ENCODE measurements at regions not wholly inside any gene's neighbourhood (a gene's known extent, or its start where the extent isn't known, plus 50 kb on each side); places are given as distances from the start of the nearest gene placed in this dataset.

- TF ChIP-seq CTCF (conservative IDR thresholded peaks at IDR 0.05): no peak
- no peaks in the 10 kb centered on the region for H3K9me3 Mint-ChIP-seq
- peaks cover 4% of the 10 kb centered on the region for H3K4me1 Mint-ChIP-seq
- H3K27ac Mint-ChIP-seq (ENCODE audit: unreplicated experiment): no peak overlapping the region
- no peaks in the 10 kb centered on the region for H3K36me3 Mint-ChIP-seq (ENCODE audit: low read depth)
- H3K4me3 Mint-ChIP-seq: no peak overlapping the region
- peaks cover 6% of the 10 kb centered on the region for H3K27me3 Mint-ChIP-seq (ENCODE audit: low read depth)
- no peak for DNase-seq (ENCODE audit: low read depth, low spot score)
Measured at GRCh38 chr2:219719521-219719920, 92.1 kb downstream of the SLC4A3 start.

GRCh38 chr2:219720956-219721355 is 93.5 kb downstream of the SLC4A3 start:
- no peak overlapping the region for H3K4me3 Mint-ChIP-seq
- DNase-seq (ENCODE audit: low read depth, low spot score): no peak

GRCh38 chr2:219722276-219722879 is 94.9 kb downstream of the SLC4A3 start:
- no peaks in the 10 kb centered on the region for H3K9me3 Mint-ChIP-seq
- no peak for TF ChIP-seq CTCF (conservative IDR thresholded peaks at IDR 0.05)
- no peak for DNase-seq (ENCODE audit: low read depth, low spot score)
- peaks cover 7% of the 10 kb centered on the region for H3K4me1 Mint-ChIP-seq
- H3K27me3 Mint-ChIP-seq (ENCODE audit: low read depth): no peaks in the 10 kb centered on the region
- no peak overlapping the region for H3K4me3 Mint-ChIP-seq
- H3K36me3 Mint-ChIP-seq (ENCODE audit: low read depth): no peaks in the 10 kb centered on the region
- no peak overlapping the region for H3K27ac Mint-ChIP-seq (ENCODE audit: unreplicated experiment)

More at GRCh38 chr2:219720956-219721355, 93.5 kb downstream of the SLC4A3 start:
- Mint-ChIP-seq H3K4me1 (peaks cover 4% of the 10 kb centered on the region), H3K9me3 (no peaks in the 10 kb centered on the region), H3K36me3 (ENCODE audit: low read depth) (no peaks in the 10 kb centered on the region), H3K27ac (ENCODE audit: unreplicated experiment) (no peak overlapping the region), H3K27me3 (ENCODE audit: low read depth) (peaks cover 3% of the 10 kb centered on the region)
- no peak for TF ChIP-seq CTCF (conservative IDR thresholded peaks at IDR 0.05)

GRCh38 chr2:219723311-219723710 is 95.9 kb downstream of the SLC4A3 start:
- no peaks in the 10 kb centered on the region for H3K36me3 Mint-ChIP-seq (ENCODE audit: low read depth)

GRCh38 chr2:219724628-219725027 is 97.2 kb downstream of the SLC4A3 start:
- H3K4me1 Mint-ChIP-seq: peaks cover 7% of the 10 kb centered on the region
- no peak for DNase-seq (ENCODE audit: low read depth, low spot score)
- no peaks in the 10 kb centered on the region for H3K36me3 Mint-ChIP-seq (ENCODE audit: low read depth)
- no peaks in the 10 kb centered on the region for H3K27me3 Mint-ChIP-seq (ENCODE audit: low read depth)
- no peak overlapping the region for H3K4me3 Mint-ChIP-seq
- no peak for TF ChIP-seq CTCF (conservative IDR thresholded peaks at IDR 0.05)
- H3K27ac Mint-ChIP-seq (ENCODE audit: unreplicated experiment): no peak overlapping the region
- H3K9me3 Mint-ChIP-seq: no peaks in the 10 kb centered on the region

More at GRCh38 chr2:219723311-219723710, 95.9 kb downstream of the SLC4A3 start:
- H3K27ac Mint-ChIP-seq (ENCODE audit: unreplicated experiment): no peak overlapping the region
- TF ChIP-seq CTCF (conservative IDR thresholded peaks at IDR 0.05): no peak
- peaks cover 7% of the 10 kb centered on the region for H3K4me1 Mint-ChIP-seq
- no peaks in the 10 kb centered on the region for H3K27me3 Mint-ChIP-seq (ENCODE audit: low read depth)
- no peak overlapping the region for H3K4me3 Mint-ChIP-seq
- no peak for DNase-seq (ENCODE audit: low read depth, low spot score)
- H3K9me3 Mint-ChIP-seq: no peaks in the 10 kb centered on the region
